Mesothelial cell of epicardium (in vitro differentiated cells): ENCODE measurements at regions not wholly inside any gene's neighbourhood (a gene's known extent, or its start where the extent isn't known, plus 50 kb on each side); places are given as distances from the start of the nearest gene placed in this dataset.
"Not testable (repeated sequence)": the region's sequence is repeated elsewhere in the genome, so short reads cannot be mapped to it uniquely, and the experiment has no call there.

Experiments
- DNase-seq, 2 experiments: peaks; one replicate each; pipeline ENCODE4 v3.0.0; 2021; ENCODE audit warnings: low spot score in 2 of 2; ENCODE audit not compliant: unreplicated experiment in 2 of 2
- H3K27ac Mint-ChIP-seq: 2 replicates; pipeline ENCODE4 v1.8.0; 2021; ENCODE audit warnings: mixed read lengths
- H3K27me3 Mint-ChIP-seq: 2 replicates; pipeline ENCODE4 v1.8.0; 2021; ENCODE audit warnings: low read depth, mixed read lengths
- H3K36me3 Mint-ChIP-seq: 2 replicates; pipeline ENCODE4 v1.8.0; 2021; ENCODE audit warnings: mixed read lengths
- H3K4me1 Mint-ChIP-seq: 2 replicates; pipeline ENCODE4 v1.8.0; 2021; ENCODE audit warnings: mixed read lengths
- H3K4me3 Mint-ChIP-seq: 2 replicates; pipeline ENCODE4 v1.8.0; 2021; ENCODE audit warnings: mild to moderate bottlenecking, moderate library complexity, mixed read lengths
- H3K9me3 Mint-ChIP-seq: 2 replicates; pipeline ENCODE4 v1.8.0; 2021; ENCODE audit warnings: mixed read lengths
- TF ChIP-seq, protein P1 (sequence below): fragments of 200-600 bp; sonication (generic); IDR thresholded peaks from one replicate; pipeline ENCODE4 v1.5.0; 2021; ENCODE audit warnings: antibody characterized with exemption; ENCODE audit not compliant: unreplicated experiment

DNA sequence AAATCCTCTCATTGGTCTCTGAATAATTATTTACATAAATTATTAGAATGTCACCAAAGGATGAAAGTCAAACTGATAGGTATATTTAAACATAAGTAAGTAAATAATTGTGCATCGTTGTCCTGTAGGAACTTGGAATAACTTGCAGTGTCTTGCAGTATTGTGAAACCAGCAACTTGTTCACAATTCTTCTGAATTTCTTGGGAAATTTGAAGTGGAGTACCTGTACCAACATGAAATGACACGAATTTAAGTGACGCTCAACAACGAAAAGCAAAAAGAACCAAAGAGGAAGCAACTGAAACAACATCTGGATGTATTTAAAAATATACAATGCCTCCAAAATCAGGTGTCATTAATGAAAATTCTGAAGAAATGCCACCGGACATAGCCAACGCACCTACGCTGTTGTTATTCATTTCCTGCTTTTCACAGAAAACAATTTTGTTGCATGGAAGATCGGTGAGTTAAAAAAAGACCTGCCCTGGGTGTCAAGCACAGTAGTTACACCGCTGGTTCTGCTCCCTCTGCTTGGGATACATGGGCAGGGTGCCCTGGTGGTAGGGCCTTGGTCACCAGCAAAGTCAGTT is 112.5 kb downstream of the RPLP1 start:
- no peak for DNase-seq
- no peak overlapping the region for H3K27ac Mint-ChIP-seq
- no peaks in the 10 kb centered on the region for H3K9me3 Mint-ChIP-seq
- H3K4me1 Mint-ChIP-seq = no peaks in the 10 kb centered on the region
- TF ChIP-seq, protein P1, sequence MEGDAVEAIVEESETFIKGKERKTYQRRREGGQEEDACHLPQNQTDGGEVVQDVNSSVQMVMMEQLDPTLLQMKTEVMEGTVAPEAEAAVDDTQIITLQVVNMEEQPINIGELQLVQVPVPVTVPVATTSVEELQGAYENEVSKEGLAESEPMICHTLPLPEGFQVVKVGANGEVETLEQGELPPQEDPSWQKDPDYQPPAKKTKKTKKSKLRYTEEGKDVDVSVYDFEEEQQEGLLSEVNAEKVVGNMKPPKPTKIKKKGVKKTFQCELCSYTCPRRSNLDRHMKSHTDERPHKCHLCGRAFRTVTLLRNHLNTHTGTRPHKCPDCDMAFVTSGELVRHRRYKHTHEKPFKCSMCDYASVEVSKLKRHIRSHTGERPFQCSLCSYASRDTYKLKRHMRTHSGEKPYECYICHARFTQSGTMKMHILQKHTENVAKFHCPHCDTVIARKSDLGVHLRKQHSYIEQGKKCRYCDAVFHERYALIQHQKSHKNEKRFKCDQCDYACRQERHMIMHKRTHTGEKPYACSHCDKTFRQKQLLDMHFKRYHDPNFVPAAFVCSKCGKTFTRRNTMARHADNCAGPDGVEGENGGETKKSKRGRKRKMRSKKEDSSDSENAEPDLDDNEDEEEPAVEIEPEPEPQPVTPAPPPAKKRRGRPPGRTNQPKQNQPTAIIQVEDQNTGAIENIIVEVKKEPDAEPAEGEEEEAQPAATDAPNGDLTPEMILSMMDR = no peak
- H3K27me3 Mint-ChIP-seq = peaks cover 2% of the 10 kb centered on the region
- H3K36me3 Mint-ChIP-seq = no peaks in the 10 kb centered on the region
- H3K4me3 Mint-ChIP-seq = no peak overlapping the region

GRCh38 chr15:69567238-69567760 is 114.7 kb downstream of the RPLP1 start:
- H3K36me3 Mint-ChIP-seq, H3K9me3 Mint-ChIP-seq, H3K27ac Mint-ChIP-seq, DNase-seq, H3K4me1 Mint-ChIP-seq, H3K4me3 Mint-ChIP-seq, H3K27me3 Mint-ChIP-seq: not testable (repeated sequence)

- H3K27me3 Mint-ChIP-seq = peaks cover 9% of the 10 kb centered on the region
- H3K36me3 Mint-ChIP-seq = no peaks in the 10 kb centered on the region
- H3K4me3 Mint-ChIP-seq = no peak overlapping the region
- TF ChIP-seq, protein P1 = no peak
- no peaks in the 10 kb centered on the region for H3K4me1 Mint-ChIP-seq
- H3K9me3 Mint-ChIP-seq = no peaks in the 10 kb centered on the region
- no peak overlapping the region for H3K27ac Mint-ChIP-seq
- DNase-seq = no peak
Measured at GRCh38 chr15:69568173-69569009, 115.8 kb downstream of the RPLP1 start.

GRCh38 chr15:69570454-69570853 is 117.8 kb downstream of the RPLP1 start:
- Mint-ChIP-seq H3K4me1 (peaks cover 6% of the 10 kb centered on the region), H3K27ac (no peak overlapping the region), H3K4me3 (no peak overlapping the region), H3K9me3 (no peaks in the 10 kb centered on the region), H3K36me3 (no peaks in the 10 kb centered on the region), H3K27me3 (peaks cover 21% of the 10 kb centered on the region)
- DNase-seq = no peak
- TF ChIP-seq, protein P1 = no peak

DNA sequence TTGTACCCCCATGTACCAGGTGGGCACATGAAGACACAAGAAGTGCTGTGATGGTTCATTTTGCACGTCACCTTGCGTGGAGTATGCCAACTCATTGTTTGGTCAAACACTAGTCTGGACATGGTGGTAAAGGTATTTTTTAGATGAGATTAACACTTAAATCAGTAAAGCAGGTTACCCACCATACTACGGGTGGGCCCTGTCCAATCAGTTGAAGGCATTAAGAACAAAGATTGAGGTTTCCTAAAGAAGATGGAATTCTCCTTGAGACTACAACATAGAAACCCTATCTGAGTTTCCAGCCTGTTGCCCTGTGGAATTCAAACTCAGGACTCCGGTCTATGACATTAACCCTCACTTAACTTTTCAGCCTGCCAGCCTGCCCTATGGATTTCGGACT is 118.4 kb downstream of the RPLP1 start:
- TF ChIP-seq, protein P1 = no peak
- DNase-seq = no peak
- Mint-ChIP-seq H3K4me1 (peaks cover 6% of the 10 kb centered on the region), H3K36me3 (no peaks in the 10 kb centered on the region), H3K27me3 (peaks cover 26% of the 10 kb centered on the region), H3K4me3 (no peak overlapping the region), H3K27ac (no peak overlapping the region), H3K9me3 (no peaks in the 10 kb centered on the region)

DNA sequence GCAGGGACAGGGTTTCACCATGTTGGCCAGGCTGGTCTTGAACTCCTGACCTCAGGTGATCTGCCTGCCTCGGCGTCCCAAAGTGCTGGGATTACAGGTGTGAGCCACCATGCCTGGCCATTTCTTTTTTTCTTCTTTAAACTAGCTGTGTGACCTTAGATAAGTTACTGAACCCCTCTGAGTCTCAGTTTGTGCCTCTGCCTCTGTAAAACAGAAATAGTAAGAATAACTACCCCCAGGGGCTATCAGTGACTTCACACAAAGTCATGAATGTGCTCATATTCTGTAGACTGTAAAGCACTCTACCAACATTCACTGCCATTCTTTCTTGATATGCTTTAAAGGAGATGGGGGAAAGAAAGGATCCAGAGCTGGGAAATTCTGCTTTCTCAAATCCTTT is 120.7 kb downstream of the RPLP1 start:
- H3K36me3 Mint-ChIP-seq, H3K9me3 Mint-ChIP-seq, H3K4me1 Mint-ChIP-seq, H3K27ac Mint-ChIP-seq, DNase-seq, H3K4me3 Mint-ChIP-seq: not testable (repeated sequence)
- H3K27me3 Mint-ChIP-seq = peaks cover 34% of the 10 kb centered on the region
